PC-3 (cell line): ENCODE measurements at regions not wholly inside any gene's neighbourhood (a gene's known extent, or its start where the extent isn't known, plus 50 kb on each side); places are given as distances from the start of the nearest gene placed in this dataset.

ENCODE experiments used
- ATAC-seq: fragments of 200-7000 bp; cut with Tn5 transposase; 2 replicates; pipeline ENCODE4 v1.9.1; 2020; ENCODE audit warnings: mild to moderate bottlenecking, moderate library complexity
- BruUV-seq: library from RNA; stranded (reverse); fragments of 400-500 nt; replicated peaks from 2 replicates; lab custom pipeline; 2021; lab: Mats Ljungman, UMichigan
- CTCF ChIA-PET: fragments of 300-600 bp; sonication (Branson Sonifier 250); formaldehyde crosslinking; loops from one replicate; lab custom pipeline; 2022; ENCODE audit warnings: antibody characterized with exemption; lab: Charles Lee
- POLR2A ChIA-PET: fragments of 300-600 bp; sonication (Branson Sonifier 250); formaldehyde crosslinking; loops from one replicate; lab custom pipeline; 2022; ENCODE audit warnings: antibody characterized with exemption; ENCODE audit not compliant: unreplicated experiment; lab: Charles Lee
- DNase-seq: peaks from one replicate; pipeline ENCODE4 v3.0.0-alpha.2; 2015
- H2AFZ ChIP-seq: fragments of 300-600 bp; sonication (generic); 2 replicates; pipeline ENCODE4 v1.6.0; 2016; ENCODE audit warnings: antibody characterized with exemption, low read length
- H3F3A ChIP-seq: fragments of 300-600 bp; sonication (generic); one replicate; pipeline ENCODE4 v1.6.0; 2017; ENCODE audit warnings: antibody characterized with exemption, low read length, control low read depth, mild to moderate bottlenecking; ENCODE audit not compliant: unreplicated experiment
- H3K27ac ChIP-seq: fragments of 300-600 bp; sonication (generic); 2 replicates; pipeline ENCODE4 v1.5.1; 2016; ENCODE audit warnings: mild to moderate bottlenecking, low read length
- H3K27me3 ChIP-seq: fragments of 300-600 bp; sonication (generic); 2 replicates; pipeline ENCODE4 v1.6.1; 2016; ENCODE audit warnings: low read length, mixed read lengths
- H3K36me3 ChIP-seq: fragments of 300-600 bp; sonication (generic); 2 replicates; pipeline ENCODE4 v1.6.1; 2016; ENCODE audit warnings: low read depth, mixed run types, low read length, mixed read lengths
- H3K4me1 ChIP-seq: fragments of 300-600 bp; sonication (generic); 2 replicates; pipeline ENCODE4 v1.5.1; 2016; ENCODE audit warnings: low read length; ENCODE audit not compliant: insufficient read depth
- H3K4me2 ChIP-seq: fragments of 300-600 bp; sonication (generic); 2 replicates; pipeline ENCODE4 v1.6.0; 2016; ENCODE audit warnings: low read length
- H3K4me3 ChIP-seq: fragments of 300-600 bp; sonication (generic); 2 replicates; pipeline ENCODE4 v1.5.1; 2016; ENCODE audit warnings: mild to moderate bottlenecking, low read length, mixed read lengths
- H3K79me2 ChIP-seq: fragments of 300-600 bp; sonication (generic); 2 replicates; pipeline ENCODE4 v1.6.1; 2017; ENCODE audit warnings: low read length, mixed read lengths
- H3K9ac ChIP-seq: fragments of 300-600 bp; sonication (generic); 2 replicates; pipeline ENCODE4 v1.6.0; 2016; ENCODE audit warnings: mild to moderate bottlenecking, low read length
- H3K9me2 ChIP-seq: fragments of 300-600 bp; sonication (generic); replicated peaks from 2 replicates; pipeline ENCODE4 v1.6.1; 2016; ENCODE audit warnings: mixed run types, low read length, mixed read lengths
- H3K9me3 ChIP-seq: fragments of 300-600 bp; sonication (generic); 2 replicates; pipeline ENCODE4 v1.6.1; 2016; ENCODE audit warnings: low read length, mixed read lengths
- H4K20me1 ChIP-seq: fragments of 300-600 bp; sonication (generic); 2 replicates; pipeline ENCODE4 v1.6.1; 2016; ENCODE audit warnings: low read length, mixed read lengths
- CTCF ChIP-seq: fragments of 300-600 bp; sonication (generic); conservative IDR thresholded peaks from 2 replicates; pipeline ENCODE4 v1.5.1; 2017; ENCODE audit warnings: antibody characterized with exemption, low read depth, mild to moderate bottlenecking, low read length
- EZH2 ChIP-seq: fragments of 300-600 bp; sonication (generic); IDR thresholded peaks from one replicate; pipeline ENCODE4 v1.6.1; 2017; ENCODE audit warnings: antibody characterized with exemption, mild to moderate bottlenecking, low read length; ENCODE audit not compliant: unreplicated experiment
- EZH2phosphoT487 ChIP-seq: fragments of 300-600 bp; sonication (generic); IDR thresholded peaks from 2 replicates; pipeline ENCODE4 v1.6.1; 2018; ENCODE audit warnings: mild to moderate bottlenecking, antibody characterized with exemption, low read length, borderline replicate concordance
- intact Hi-C: fragments of 100-400 bp; cut with micrococcal nuclease; formaldehyde crosslinking; loops from 2 replicates; pipeline ENCODE4 v1.9.0; 2023

- no TSS peak for BruUV-seq
These were observed 509.3 kb upstream of the RGS18 start for GRCh38 chr1:191648939-191649338.

GRCh38 chr1:191662051-191662450, 496.2 kb upstream of the RGS18 start:
- Histone ChIP-seq H3K27me3 (no peaks in the 10 kb centered on the region), H4K20me1 (no peaks in the 10 kb centered on the region), H3K36me3 (no peaks in the 10 kb centered on the region), H3F3A (no peaks in the 10 kb centered on the region), H3K9me3 (no peaks in the 10 kb centered on the region), H3K4me3 (no peak overlapping the region), H3K4me1 (no peaks in the 10 kb centered on the region), H2AFZ (no peak overlapping the region), H3K79me2 (no peaks in the 10 kb centered on the region), H3K9me2 (no peaks in the 10 kb centered on the region), H3K27ac (no peak overlapping the region), H3K4me2 (no peak overlapping the region), H3K9ac (no peak overlapping the region)
- ChIA-PET POLR2A (no interaction called here), CTCF (no interaction called here)
- no peak for TF ChIP-seq EZH2
- TF ChIP-seq EZH2phosphoT487 = no peak
- no peak for TF ChIP-seq CTCF
- intact Hi-C loops = no loop called here
- ATAC-seq (no peak), DNase-seq (no peak)
- BruUV-seq = no TSS peak

More at GRCh38 chr1:191648939-191649338, 509.3 kb upstream of the RGS18 start:
- no peak for DNase-seq
- Histone ChIP-seq H3K27me3 (no peaks in the 10 kb centered on the region), H3K9ac (no peak overlapping the region), H2AFZ (no peak overlapping the region), H3K36me3 (no peaks in the 10 kb centered on the region), H3K9me3 (no peaks in the 10 kb centered on the region), H3K79me2 (no peaks in the 10 kb centered on the region), H3K9me2 (no peaks in the 10 kb centered on the region), H4K20me1 (no peaks in the 10 kb centered on the region), H3K27ac (no peak overlapping the region), H3K4me3 (no peak overlapping the region), H3F3A (no peaks in the 10 kb centered on the region), H3K4me2 (no peak overlapping the region), H3K4me1 (no peaks in the 10 kb centered on the region; the same call in 1 of the 2 replicates)
- intact Hi-C loops = no loop called here
- ChIA-PET POLR2A (no interaction called here), CTCF (no interaction called here)
- ATAC-seq = no peak
- no peak for TF ChIP-seq CTCF
- no peak for TF ChIP-seq EZH2phosphoT487
- TF ChIP-seq EZH2 = no peak

GRCh38 chr1:191662746-191663145, 495.5 kb upstream of the RGS18 start:
- POLR2A ChIA-PET = no interaction called here
- H3K9ac ChIP-seq = no peak overlapping the region
- H3K27ac ChIP-seq = no peak overlapping the region
- no peaks in the 10 kb centered on the region for H3K4me1 ChIP-seq
- ATAC-seq (no peak), DNase-seq (no peak)
- no peaks in the 10 kb centered on the region for H3K79me2 ChIP-seq
- H2AFZ ChIP-seq = no peak overlapping the region
- no peaks in the 10 kb centered on the region for H3K9me2 ChIP-seq
- no peak overlapping the region for H3K4me3 ChIP-seq
- intact Hi-C loops = no loop called here
- H3K27me3 ChIP-seq = no peaks in the 10 kb centered on the region
- CTCF ChIA-PET = no interaction called here
- no peaks in the 10 kb centered on the region for H3F3A ChIP-seq
- BruUV-seq = no TSS peak
- no peaks in the 10 kb centered on the region for H3K9me3 ChIP-seq
- TF ChIP-seq CTCF = no peak
- no peak for TF ChIP-seq EZH2phosphoT487
- H3K4me2 ChIP-seq = no peak overlapping the region
- no peaks in the 10 kb centered on the region for H3K36me3 ChIP-seq
- H4K20me1 ChIP-seq = no peaks in the 10 kb centered on the region
